Neural crest cell (in vitro differentiated cells): ENCODE measurements at regions not wholly inside any gene's neighbourhood (a gene's known extent, or its start where the extent isn't known, plus 50 kb on each side); places are given as distances from the start of the nearest gene placed in this dataset.

Source experiments
- DNase-seq: peaks from one replicate; pipeline ENCODE4 v3.0.0; 2021; ENCODE audit warnings: low read depth, mixed read lengths, low spot score
- H3K27ac Mint-ChIP-seq: one replicate; pipeline ENCODE4 v1.8.0; 2021; ENCODE audit warnings: mild to moderate bottlenecking, mixed read lengths; ENCODE audit not compliant: unreplicated experiment
- H3K27me3 Mint-ChIP-seq: 2 replicates; pipeline ENCODE4 v1.8.0; 2021; ENCODE audit warnings: low read depth, mild to moderate bottlenecking, mixed read lengths
- H3K36me3 Mint-ChIP-seq: 2 replicates; pipeline ENCODE4 v1.8.0; 2021; ENCODE audit warnings: low read depth, mild to moderate bottlenecking, mixed read lengths
- H3K4me1 Mint-ChIP-seq: 2 replicates; pipeline ENCODE4 v1.8.0; 2021; ENCODE audit warnings: mixed read lengths
- H3K4me3 Mint-ChIP-seq: one replicate; pipeline ENCODE4 v1.8.0; 2021; ENCODE audit warnings: mild to moderate bottlenecking, mixed read lengths
- H3K9me3 Mint-ChIP-seq: 2 replicates; pipeline ENCODE4 v1.8.0; 2021; ENCODE audit warnings: mixed read lengths
- TF ChIP-seq, protein P1 (sequence below): fragments of 200-600 bp; sonication (generic); conservative IDR thresholded peaks from 2 replicates; pipeline ENCODE4 v1.5.0; 2021; ENCODE audit warnings: antibody characterized with exemption, mild to moderate bottlenecking

GRCh38 chr1:94616506-94616905, 74.9 kb upstream of the F3 start:
- Mint-ChIP-seq H3K36me3 (no peaks in the 10 kb centered on the region), H3K27me3 (no peaks in the 10 kb centered on the region)
- no peak for DNase-seq

GRCh38 chr1:94614996-94615395, 73.4 kb upstream of the F3 start:
- Mint-ChIP-seq H3K4me3 (no peak overlapping the region), H3K27ac (no peak overlapping the region), H3K27me3 (no peaks in the 10 kb centered on the region), H3K9me3 (no peaks in the 10 kb centered on the region), H3K4me1 (peaks cover 25% of the 10 kb centered on the region), H3K36me3 (no peaks in the 10 kb centered on the region)
- TF ChIP-seq, protein P1, sequence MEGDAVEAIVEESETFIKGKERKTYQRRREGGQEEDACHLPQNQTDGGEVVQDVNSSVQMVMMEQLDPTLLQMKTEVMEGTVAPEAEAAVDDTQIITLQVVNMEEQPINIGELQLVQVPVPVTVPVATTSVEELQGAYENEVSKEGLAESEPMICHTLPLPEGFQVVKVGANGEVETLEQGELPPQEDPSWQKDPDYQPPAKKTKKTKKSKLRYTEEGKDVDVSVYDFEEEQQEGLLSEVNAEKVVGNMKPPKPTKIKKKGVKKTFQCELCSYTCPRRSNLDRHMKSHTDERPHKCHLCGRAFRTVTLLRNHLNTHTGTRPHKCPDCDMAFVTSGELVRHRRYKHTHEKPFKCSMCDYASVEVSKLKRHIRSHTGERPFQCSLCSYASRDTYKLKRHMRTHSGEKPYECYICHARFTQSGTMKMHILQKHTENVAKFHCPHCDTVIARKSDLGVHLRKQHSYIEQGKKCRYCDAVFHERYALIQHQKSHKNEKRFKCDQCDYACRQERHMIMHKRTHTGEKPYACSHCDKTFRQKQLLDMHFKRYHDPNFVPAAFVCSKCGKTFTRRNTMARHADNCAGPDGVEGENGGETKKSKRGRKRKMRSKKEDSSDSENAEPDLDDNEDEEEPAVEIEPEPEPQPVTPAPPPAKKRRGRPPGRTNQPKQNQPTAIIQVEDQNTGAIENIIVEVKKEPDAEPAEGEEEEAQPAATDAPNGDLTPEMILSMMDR = no peak
- DNase-seq = no peak

More at GRCh38 chr1:94616506-94616905, 74.9 kb upstream of the F3 start:
- H3K4me1 Mint-ChIP-seq = peaks cover 20% of the 10 kb centered on the region
- H3K9me3 Mint-ChIP-seq = no peaks in the 10 kb centered on the region
- no peak overlapping the region for H3K27ac Mint-ChIP-seq
- TF ChIP-seq, protein P1 = no peak
- H3K4me3 Mint-ChIP-seq = no peak overlapping the region

DNA sequence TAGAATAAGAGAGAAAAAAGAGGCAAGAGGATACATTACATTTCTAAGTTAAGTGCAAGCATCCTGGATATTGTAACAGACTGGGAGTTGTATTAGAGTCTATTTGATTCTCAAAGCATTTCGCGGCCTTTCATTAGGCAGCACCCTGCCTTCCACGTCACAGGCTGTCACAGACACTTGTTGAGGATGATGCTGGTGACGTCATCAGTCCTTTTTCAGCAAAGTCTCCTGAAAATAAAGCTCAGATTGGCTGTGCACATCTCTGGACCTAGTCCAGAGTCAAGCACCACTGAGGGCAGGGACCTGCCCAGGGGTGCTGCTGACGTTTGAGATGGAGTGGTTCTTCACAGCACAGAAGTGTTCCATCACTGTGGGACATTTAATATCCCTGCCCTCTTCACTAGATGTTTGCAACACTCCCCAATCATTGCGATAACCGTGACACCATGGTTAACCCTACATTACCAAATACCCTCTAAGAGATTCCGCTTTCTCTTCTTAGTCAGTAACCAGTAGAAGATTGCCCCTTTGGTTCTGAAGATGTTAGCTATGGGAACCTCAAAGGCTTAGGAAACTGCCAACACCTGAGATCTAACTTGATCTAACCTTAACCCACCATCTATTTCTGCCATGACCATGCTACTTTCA, 72.7 kb upstream of the F3 start:
- no peak overlapping the region for H3K27ac Mint-ChIP-seq
- no peak for DNase-seq
- H3K36me3 Mint-ChIP-seq = no peaks in the 10 kb centered on the region
- H3K4me1 Mint-ChIP-seq = peaks cover 27% of the 10 kb centered on the region
- H3K4me3 Mint-ChIP-seq = no peak overlapping the region
- TF ChIP-seq, protein P1 = no peak
- no peaks in the 10 kb centered on the region for H3K9me3 Mint-ChIP-seq
- H3K27me3 Mint-ChIP-seq = no peaks in the 10 kb centered on the region

- DNase-seq = no peak
- TF ChIP-seq, protein P1 = no peak
- Mint-ChIP-seq H3K27me3 (no peaks in the 10 kb centered on the region), H3K4me3 (no peak overlapping the region), H3K4me1 (peaks cover 36% of the 10 kb centered on the region), H3K27ac (no peak overlapping the region), H3K36me3 (no peaks in the 10 kb centered on the region), H3K9me3 (no peaks in the 10 kb centered on the region)
Observed at GRCh38 chr1:94612525-94613204, 71.1 kb upstream of the F3 start.

- Mint-ChIP-seq H3K27me3 (no peaks in the 10 kb centered on the region), H3K36me3 (no peaks in the 10 kb centered on the region), H3K4me3 (no peak overlapping the region), H3K4me1 (peaks cover 35% of the 10 kb centered on the region), H3K9me3 (no peaks in the 10 kb centered on the region), H3K27ac (no peak overlapping the region)
- DNase-seq = no peak
- TF ChIP-seq, protein P1 = no peak
Observed at GRCh38 chr1:94611681-94612475, 70.3 kb upstream of the F3 start.
